ENCODE measurements at regions not wholly inside any gene's neighbourhood (a gene's known extent, or its start where the extent isn't known, plus 50 kb on each side); places are given as distances from the start of the nearest gene placed in this dataset.

GRCh38 chr2:217394510-217395351, 534.9 kb upstream of the TNP1 start:
- TF ChIP-seq EP300 (IDR thresholded peaks at IDR 0.05) = no peak
- TF ChIP-seq POLR2AphosphoS5 (IDR thresholded peaks at IDR 0.05) = no peak
- TF ChIP-seq, protein P1, sequence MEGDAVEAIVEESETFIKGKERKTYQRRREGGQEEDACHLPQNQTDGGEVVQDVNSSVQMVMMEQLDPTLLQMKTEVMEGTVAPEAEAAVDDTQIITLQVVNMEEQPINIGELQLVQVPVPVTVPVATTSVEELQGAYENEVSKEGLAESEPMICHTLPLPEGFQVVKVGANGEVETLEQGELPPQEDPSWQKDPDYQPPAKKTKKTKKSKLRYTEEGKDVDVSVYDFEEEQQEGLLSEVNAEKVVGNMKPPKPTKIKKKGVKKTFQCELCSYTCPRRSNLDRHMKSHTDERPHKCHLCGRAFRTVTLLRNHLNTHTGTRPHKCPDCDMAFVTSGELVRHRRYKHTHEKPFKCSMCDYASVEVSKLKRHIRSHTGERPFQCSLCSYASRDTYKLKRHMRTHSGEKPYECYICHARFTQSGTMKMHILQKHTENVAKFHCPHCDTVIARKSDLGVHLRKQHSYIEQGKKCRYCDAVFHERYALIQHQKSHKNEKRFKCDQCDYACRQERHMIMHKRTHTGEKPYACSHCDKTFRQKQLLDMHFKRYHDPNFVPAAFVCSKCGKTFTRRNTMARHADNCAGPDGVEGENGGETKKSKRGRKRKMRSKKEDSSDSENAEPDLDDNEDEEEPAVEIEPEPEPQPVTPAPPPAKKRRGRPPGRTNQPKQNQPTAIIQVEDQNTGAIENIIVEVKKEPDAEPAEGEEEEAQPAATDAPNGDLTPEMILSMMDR (IDR thresholded peaks at IDR 0.05) = no peak
